Common myeloid progenitor, CD34-positive (primary cell): ENCODE measurements at regions not wholly inside any gene's neighbourhood (a gene's known extent, or its start where the extent isn't known, plus 50 kb on each side); places are given as distances from the start of the nearest gene placed in this dataset.
"Not testable (repeated sequence)": the region's sequence is repeated elsewhere in the genome, so short reads cannot be mapped to it uniquely, and the experiment has no call there.

ENCODE experiments used
- CTCF ChIA-PET: fragments of 350-600 bp; sonication (Branson Sonifier 250); formaldehyde crosslinking; loops from one replicate; lab custom pipeline; 2021; ENCODE audit warnings: antibody characterized with exemption; lab: Charles Lee
- POLR2A ChIA-PET: fragments of 350-600 bp; sonication (Branson Sonifier 250); formaldehyde crosslinking; loops from one replicate; lab custom pipeline; 2021; ENCODE audit warnings: antibody characterized with exemption; lab: Charles Lee
- DNase-seq, 3 donors: peaks; one replicate each; pipeline versions ENCODE4 v3.0.0 to v3.0.0-alpha.2; 2013
- H3K27ac ChIP-seq, 2 experiments: 1 replicate in 1 of 2; 2 replicates in 1 of 2; pipeline ENCODE4 v1.7.0; 2013; ENCODE audit warnings: inconsistent platforms in 2 of 2, low read length in 2 of 2, mild to moderate bottlenecking in 2 of 2, low read depth in 1 of 2, moderate library complexity in 1 of 2; ENCODE audit not compliant: severe bottlenecking in 2 of 2, insufficient read depth in 1 of 2, poor library complexity in 1 of 2
- H3K27me3 ChIP-seq, 5 experiments: replicated peaks in 2 of 5; 1 replicate in 3 of 5; 2 replicates in 2 of 5; pipeline versions ENCODE4 v1.6.1 to v1.7.0; 2013; ENCODE audit warnings: low read length in 4 of 5, mild to moderate bottlenecking in 2 of 5, moderate library complexity in 2 of 5, inconsistent platforms in 1 of 5; ENCODE audit not compliant: insufficient read depth in 5 of 5, control insufficient read depth in 4 of 5
- H3K36me3 ChIP-seq, 4 experiments: 1 replicate in 2 of 4; 2 replicates in 2 of 4; pipeline versions ENCODE4 v1.6.1 to v1.7.0; 2013; ENCODE audit warnings: low read length in 3 of 4, control low read depth in 1 of 4, mild to moderate bottlenecking in 1 of 4; ENCODE audit not compliant: control insufficient read depth in 4 of 4, insufficient read depth in 4 of 4
- H3K4me1 ChIP-seq, 4 experiments: 1 replicate in 3 of 4; 2 replicates in 1 of 4; pipeline versions ENCODE4 v1.6.1 to v1.7.1; 2013; ENCODE audit warnings: low read length in 3 of 4, mild to moderate bottlenecking in 3 of 4, control low read depth in 1 of 4, inconsistent platforms in 1 of 4, moderate library complexity in 1 of 4; ENCODE audit not compliant: control insufficient read depth in 4 of 4, insufficient read depth in 4 of 4; ENCODE audit errors: control extremely low read depth in 1 of 4
- H3K4me3 ChIP-seq, 7 experiments: 1 replicate in 4 of 7; 2 replicates in 3 of 7; pipeline versions ENCODE4 v1.5.1 to v1.7.0; 2013; ENCODE audit warnings: mild to moderate bottlenecking in 7 of 7, low read length in 6 of 7, moderate library complexity in 6 of 7, inconsistent platforms in 2 of 7, low read depth in 2 of 7, control low read depth in 1 of 7; ENCODE audit not compliant: insufficient read depth in 4 of 7, control insufficient read depth in 1 of 7; ENCODE audit errors: extremely low read depth in 1 of 7
- H3K9me3 ChIP-seq, 5 experiments: 1 replicate in 4 of 5; 2 replicates in 1 of 5; pipeline versions ENCODE4 v1.6.1 to v1.7.1; 2013; ENCODE audit warnings: low read length in 4 of 5, mild to moderate bottlenecking in 2 of 5, inconsistent platforms in 1 of 5, low read depth in 1 of 5, moderate library complexity in 1 of 5; ENCODE audit not compliant: control insufficient read depth in 4 of 5, insufficient read depth in 2 of 5; ENCODE audit errors: control extremely low read depth in 1 of 5
- WGBS: methylation state at CpG from one replicate; pipeline ENCODE4 v1.1.5; 2013; ENCODE audit not compliant: insufficient coverage; 5-methylcytosine and 5-hydroxymethylcytosine counted together

DNA sequence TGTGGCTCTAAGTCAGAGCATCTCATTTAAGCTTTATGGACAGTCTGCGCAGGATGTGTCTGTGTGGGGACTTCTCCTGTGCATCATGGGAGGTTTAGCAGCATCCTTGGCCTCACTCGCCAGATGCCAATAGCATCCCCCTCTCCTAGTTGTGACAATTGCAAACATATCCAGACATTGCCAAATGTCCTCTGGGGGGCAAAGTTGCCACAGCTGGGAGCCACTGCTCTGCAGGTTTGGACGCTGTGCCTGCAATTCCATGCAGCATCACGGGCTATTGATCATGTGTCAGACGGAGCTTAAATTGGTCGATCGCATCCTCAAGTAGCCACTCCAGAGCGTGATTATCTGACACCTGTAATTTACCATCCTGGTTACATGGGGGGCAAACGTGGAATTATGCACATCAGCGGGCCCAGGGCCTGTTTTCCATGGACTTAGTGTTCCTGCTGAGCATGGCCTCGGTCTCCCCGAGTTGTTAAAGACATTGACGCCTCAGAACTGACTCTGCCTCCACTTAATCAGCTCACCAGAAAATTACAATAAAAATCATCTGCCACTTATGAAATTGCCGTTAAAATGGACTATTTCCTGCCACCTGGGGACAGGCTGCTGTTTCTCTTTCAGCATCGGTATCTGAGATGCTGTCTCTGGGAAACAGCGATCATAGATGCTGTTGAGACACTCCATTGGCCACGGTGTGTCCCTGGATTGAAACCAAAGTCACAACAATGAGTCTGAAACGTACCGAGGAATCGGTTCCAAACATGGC lies 191.9 kb upstream of the SULF2 start:
- DNase-seq, POLR2A ChIA-PET, CTCF ChIA-PET, H3K4me1 ChIP-seq, H3K4me3 ChIP-seq, H3K27ac ChIP-seq, H3K9me3 ChIP-seq, H3K36me3 ChIP-seq: not testable (repeated sequence)
- 94% methylated on average over 17 of the region's 20 CpGs for WGBS
- H3K27me3 ChIP-seq: peaks cover 0 to 20% (median 0%) of the 10 kb centered on the region in 5 experiments

DNA sequence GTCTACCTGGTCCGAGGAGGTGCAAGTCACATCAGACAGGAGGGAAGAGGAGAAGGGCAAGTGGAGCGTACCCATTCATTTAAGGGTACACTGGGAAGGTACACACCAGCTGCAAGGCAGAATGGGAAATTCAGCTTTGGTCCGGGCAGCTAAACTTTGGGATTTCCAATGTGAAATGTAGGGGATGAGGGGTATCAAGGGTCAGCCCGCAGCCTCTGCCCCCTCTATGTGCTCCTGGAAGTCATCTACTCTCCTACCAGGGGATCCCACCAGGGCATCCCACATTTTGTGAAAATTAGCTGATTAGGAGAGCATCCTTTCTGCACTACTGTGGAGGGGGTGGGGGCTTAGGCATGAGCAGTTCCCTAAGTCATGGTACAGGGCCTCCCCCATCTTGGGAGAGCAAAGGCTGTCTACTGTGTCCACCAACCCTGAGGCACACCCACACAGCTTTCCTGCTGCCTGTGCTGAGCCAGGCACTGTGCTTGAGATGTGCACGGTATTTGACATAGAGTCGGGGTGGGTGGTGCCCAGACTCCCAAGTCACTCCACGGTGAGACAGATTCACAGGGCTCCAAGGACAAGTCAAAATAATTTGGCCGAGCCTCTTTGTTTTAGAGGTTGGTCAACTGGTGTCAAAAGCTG lies 189.1 kb upstream of the SULF2 start:
- no peak for DNase-seq
- WGBS: 98% methylated on average over 6 of the region's 8 CpGs
- no peaks in the 10 kb centered on the region for H3K36me3 ChIP-seq
- peaks cover 0 to 35% (median 2%) of the 10 kb centered on the region in 5 experiments for H3K27me3 ChIP-seq
- no peak overlapping the region for H3K4me3 ChIP-seq
- H3K9me3 ChIP-seq: no peaks in the 10 kb centered on the region
- H3K4me1 ChIP-seq: peaks cover 0 to 5% (median 0%) of the 10 kb centered on the region in 4 experiments
- CTCF ChIA-PET: no interaction called here
- H3K27ac ChIP-seq: no peak overlapping the region
- POLR2A ChIA-PET: no interaction called here

DNA sequence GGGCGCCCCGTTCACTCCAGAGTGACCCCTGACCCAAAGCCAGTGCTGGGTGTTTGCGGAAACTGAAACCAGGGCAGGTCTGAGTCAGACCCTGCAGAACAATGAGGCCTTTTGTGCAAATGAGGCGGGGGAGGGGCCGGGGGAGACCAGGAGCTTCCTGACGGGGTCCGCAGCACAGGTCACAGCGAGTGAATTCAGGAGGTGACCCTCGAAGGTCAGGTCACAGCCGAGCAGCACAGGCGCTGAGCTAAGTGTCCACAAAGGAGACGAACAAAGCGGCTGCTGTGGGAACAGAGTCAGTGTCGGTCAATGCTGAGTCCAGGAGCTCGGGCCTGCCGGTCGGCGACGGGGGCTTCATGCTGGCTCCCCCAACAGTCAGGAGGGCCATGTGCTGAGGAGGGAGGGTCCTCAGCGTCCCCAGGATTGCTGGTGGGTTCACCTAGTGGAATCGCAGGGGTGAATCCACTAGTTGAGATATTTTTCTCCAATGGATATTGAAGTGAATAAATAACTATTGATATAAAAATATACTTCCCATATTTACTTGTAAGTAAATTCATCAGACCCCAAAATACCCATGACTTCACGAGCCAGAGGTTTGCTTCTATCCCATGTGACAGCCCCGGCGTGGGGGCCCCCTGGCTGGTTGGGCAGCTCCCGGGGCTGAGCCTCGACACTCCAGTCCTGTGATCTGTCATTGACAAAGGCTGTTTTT lies 188.4 kb upstream of the SULF2 start:
- ChIA-PET POLR2A (no interaction called here), CTCF (no interaction called here)
- H3K9me3 ChIP-seq: no peaks in the 10 kb centered on the region
- WGBS: 86% methylated on average over 20 of the region's 26 CpGs
- no peaks in the 10 kb centered on the region for H3K36me3 ChIP-seq
- no peak overlapping the region for H3K27ac ChIP-seq
- no peak overlapping the region for H3K4me3 ChIP-seq
- H3K4me1 ChIP-seq: peaks cover 0 to under 1% (median 0%) of the 10 kb centered on the region in 4 experiments
- peaks cover 0 to 35% (median 2%) of the 10 kb centered on the region in 5 experiments for H3K27me3 ChIP-seq
- no peak for DNase-seq

DNA sequence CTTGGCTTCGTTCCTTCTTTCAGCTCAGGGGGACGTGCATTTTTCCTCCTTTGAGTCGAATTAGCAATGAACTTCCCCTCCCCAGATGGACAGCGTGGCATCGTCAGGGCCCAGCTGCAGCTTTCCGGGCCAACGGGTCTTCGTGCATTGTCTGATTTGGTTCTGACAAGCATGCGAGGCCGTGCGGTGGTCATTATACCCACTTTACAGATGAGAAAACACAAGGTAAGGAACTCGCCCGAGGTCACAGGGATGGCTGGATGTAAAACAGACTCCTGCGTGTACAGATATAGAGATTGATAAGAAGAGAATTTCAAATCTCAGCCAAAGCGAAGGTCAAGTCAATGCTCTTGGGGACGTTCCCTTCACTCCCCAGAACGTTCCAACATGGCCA lies 187.6 kb upstream of the SULF2 start:
- peaks cover 0 to 35% (median 2%) of the 10 kb centered on the region in 5 experiments for H3K27me3 ChIP-seq
- H3K9me3 ChIP-seq: no peaks in the 10 kb centered on the region
- DNase-seq: no peak
- no peak overlapping the region for H3K27ac ChIP-seq
- POLR2A ChIA-PET: no interaction called here
- CTCF ChIA-PET: no interaction called here
- H3K4me3 ChIP-seq: no peak overlapping the region
- no peaks in the 10 kb centered on the region for H3K4me1 ChIP-seq
- no peaks in the 10 kb centered on the region for H3K36me3 ChIP-seq
- 81% methylated on average over 13 of the region's 17 CpGs for WGBS

DNA sequence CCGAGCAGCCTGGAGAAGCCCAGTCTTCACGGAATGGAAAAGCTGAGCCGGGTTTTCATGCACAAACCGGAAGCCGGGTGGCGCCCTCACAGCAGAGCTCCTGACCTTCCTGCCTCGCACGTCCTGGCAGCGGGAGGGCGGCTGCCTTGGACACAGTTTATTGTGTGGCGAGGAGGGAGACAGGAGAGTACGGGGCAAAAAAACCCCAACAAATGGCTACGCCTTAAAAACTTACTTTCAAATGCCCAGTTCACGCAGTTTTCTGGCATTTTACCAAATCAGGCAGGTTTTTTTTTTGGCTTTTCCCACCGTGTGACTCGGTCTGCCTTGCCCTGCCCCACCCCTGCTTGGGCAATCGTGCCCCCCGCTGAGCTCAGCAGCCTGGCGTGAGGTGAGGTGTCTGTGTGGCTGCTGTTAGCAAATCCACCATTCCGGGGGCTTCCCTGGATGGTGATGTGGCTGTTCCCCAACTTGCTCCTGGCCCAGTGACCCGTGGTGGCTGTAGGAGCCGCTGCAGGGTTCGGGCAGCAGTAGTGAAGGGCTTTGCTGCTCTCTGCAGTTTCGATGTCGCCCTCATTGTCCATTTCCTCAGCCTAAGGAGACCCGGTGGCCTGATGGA lies 187.1 kb upstream of the SULF2 start:
- 47% methylated on average over 19 of the region's 26 CpGs for WGBS
- peak overlapping the region in 1 of 7 experiments; percentile 38 for H3K4me3 ChIP-seq
- CTCF ChIA-PET, H3K36me3 ChIP-seq, H3K27ac ChIP-seq, DNase-seq, H3K4me1 ChIP-seq, POLR2A ChIA-PET, H3K9me3 ChIP-seq: not testable (repeated sequence)
- peaks cover 0 to 35% (median 2%) of the 10 kb centered on the region in 5 experiments for H3K27me3 ChIP-seq

DNA sequence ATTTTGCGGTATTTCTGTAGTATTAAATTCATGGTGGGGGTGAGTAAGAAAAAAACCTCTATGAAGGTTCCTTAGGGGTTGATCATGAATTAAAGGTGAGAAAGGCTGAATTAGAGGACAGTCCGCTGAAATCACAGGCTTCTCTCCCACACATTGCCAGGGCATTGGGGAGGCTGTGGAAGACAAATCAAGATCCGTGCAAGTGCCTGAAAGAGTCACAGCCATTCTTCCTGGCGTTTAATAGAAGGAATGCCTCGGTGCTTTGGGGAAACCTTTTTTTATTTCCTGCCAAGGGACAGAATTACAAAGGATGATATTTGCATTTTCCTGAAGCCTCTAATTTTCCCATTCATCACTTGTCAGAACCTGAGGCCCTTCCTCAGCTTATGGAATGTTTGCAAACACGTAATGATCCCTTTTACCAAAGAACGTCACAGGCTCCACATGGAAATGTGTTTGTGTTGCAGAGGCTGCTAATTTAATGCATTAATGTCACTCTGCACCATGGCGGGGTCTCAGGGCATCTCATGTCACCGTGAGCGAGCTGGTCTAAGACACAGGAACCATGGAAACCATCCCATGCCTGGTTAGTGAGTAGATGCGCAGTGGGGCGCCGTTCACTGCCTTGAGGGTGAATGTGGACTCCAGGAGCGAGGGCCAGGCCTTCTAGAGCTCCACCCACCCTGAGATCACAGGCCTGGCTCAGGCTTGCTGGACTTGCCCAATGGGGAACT lies 185.9 kb upstream of the SULF2 start:
- DNase-seq: no peak

More for the DNA sequence above, 185.9 kb upstream of the SULF2 start:
- Histone ChIP-seq H3K36me3 (no peaks in the 10 kb centered on the region), H3K9me3 (no peaks in the 10 kb centered on the region), H3K4me1 (no peaks in the 10 kb centered on the region), H3K27me3 (peaks cover 0 to 35% (median 2%) of the 10 kb centered on the region in 5 experiments), H3K27ac (no peak overlapping the region), H3K4me3 (no peak overlapping the region)
- CTCF ChIA-PET: no interaction called here
- 97% methylated on average over 9 of the region's 14 CpGs for WGBS
- POLR2A ChIA-PET: no interaction called here
